Myocyte (in vitro differentiated cells): ENCODE measurements at regions not wholly inside any gene's neighbourhood (a gene's known extent, or its start where the extent isn't known, plus 50 kb on each side); places are given as distances from the start of the nearest gene placed in this dataset.

Experiments
- DNase-seq: peaks from one replicate; pipeline ENCODE4 v3.0.0-alpha.2; 2012; ENCODE audit warnings: low read depth

DNA sequence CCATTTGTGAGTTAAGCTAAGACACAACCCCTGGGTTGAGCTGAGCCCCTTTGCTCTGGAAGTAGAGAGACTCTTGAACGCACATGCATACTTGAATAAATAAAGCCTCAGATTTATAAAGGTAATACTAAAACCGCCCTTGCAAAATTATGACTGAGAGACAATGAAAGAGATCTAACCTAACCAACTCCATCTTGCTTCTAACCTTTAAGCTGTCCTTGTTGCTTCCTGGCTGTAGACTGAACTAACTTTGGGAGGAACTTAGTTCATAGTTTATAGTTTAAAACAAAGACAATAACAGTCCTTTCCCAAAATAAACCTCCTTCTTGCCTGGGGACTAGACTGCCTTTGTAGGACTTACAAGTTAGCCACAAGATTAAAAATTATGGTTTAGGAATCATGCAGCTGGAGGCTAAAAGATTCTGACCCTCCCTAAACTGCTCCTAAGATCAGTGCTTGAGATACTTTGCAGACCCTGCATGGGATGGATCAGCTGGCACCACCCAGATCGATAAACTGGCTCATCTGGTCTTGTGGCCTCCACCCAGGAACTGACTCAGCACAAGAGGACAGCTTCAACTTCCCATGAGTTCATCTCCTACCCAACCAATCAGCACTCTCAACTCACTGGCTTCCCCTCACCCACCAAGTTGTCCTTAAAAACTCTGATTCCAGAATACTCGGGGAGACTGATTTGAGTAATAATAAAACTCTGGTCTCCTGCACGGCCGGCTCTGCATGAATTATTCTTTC is 240.2 kb upstream of the SLC14A2 start:
- DNase-seq, result no peak

- DNase-seq, result no peak
Measured at GRCh38 chr18:45376193-45376592, 239.1 kb upstream of the SLC14A2 start.

GRCh38 chr18:45378308-45378707 is 237.0 kb upstream of the SLC14A2 start:
- DNase-seq, result no peak

- DNase-seq, result no peak
Measured at GRCh38 chr18:45378933-45379332, 236.3 kb upstream of the SLC14A2 start.

- no peak for DNase-seq
Measured at GRCh38 chr18:45379903-45380302, 235.4 kb upstream of the SLC14A2 start.

DNA sequence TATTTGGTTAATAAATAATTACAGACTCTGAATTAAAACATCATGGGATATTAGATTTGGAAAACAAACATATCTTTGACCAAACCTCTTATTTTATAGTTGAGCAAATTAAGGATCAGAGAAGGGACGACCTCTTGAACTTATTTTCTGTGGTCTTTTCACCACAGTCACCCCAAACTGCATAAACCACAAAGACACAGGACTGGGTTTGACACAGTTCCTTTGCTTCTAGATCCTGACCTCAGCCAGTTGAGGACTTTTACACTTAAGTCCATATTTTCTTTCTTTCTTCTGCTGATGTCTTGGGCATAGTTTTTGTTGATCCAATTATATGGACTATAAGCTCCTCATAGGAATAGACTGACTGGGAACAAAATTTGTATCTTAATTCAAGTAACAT is 234.0 kb upstream of the SLC14A2 start:
- no peak for DNase-seq

GRCh38 chr18:45383228-45383627 is 232.0 kb upstream of the SLC14A2 start:
- no peak for DNase-seq

DNA sequence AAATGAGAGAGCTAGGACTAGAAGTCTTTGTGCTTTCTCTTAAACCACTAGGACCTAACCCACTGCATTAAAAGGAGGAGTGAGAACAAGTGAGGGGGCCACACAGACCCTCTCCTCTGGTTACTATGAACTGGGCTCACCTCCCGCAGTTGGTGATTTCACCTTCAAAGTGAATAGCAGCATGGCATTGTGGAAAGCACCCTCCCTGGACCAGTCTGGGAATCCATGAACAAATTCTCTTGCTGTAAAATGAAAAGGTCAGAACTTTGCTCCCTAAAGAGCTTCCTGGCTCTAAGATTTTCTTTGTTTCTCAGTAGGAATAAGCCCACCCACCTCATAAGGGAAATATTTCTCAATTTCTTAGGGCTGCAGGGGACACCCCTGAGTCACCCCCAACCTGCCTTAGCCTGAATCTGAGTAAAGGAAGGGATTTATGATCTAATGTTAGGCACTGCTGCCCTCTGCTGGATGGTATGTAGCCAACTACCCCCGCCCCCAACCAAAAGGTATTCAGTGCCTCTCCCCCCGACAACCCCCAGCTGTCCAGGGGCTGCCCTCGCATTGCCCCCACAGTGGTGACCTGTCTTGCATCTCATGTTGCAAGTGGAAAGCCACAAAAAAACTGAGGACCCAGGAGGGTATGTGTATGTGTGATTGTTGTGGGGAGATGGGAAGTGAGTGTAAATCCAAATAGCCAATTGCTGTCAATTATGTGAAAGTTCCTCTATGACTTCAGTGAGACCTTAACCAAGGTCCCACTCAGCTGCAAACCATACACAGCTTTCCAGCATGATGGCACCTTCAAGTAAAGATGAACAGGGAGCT is 230.9 kb upstream of the SLC14A2 start:
- DNase-seq, result peak; percentile 67

GRCh38 chr18:45384962-45385315 is 230.3 kb upstream of the SLC14A2 start:
- DNase-seq, result no peak

GRCh38 chr18:45386041-45386655 is 229.1 kb upstream of the SLC14A2 start:
- DNase-seq, result peak; percentile 15

DNA sequence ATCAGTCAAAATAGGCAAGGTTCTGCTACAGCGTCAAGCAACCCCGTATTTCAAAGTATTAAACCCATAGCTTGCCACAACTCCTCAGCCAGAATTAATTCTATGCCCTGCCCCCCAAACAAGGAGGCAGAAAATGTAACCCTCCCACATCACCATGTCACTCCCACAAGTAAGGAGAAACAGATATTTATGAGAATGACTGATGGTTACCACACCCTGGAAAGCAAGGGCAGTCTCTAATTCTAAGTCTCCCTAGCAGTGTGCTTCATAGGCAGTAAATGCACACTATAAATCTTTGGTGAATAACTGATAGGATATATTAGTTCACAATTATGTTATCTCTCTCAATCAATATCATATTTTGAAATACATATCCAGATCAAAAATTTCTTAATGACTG is 228.0 kb upstream of the SLC14A2 start:
- no peak for DNase-seq

- no peak for DNase-seq
Measured at GRCh38 chr18:45398448-45398847, 216.8 kb upstream of the SLC14A2 start.

DNA sequence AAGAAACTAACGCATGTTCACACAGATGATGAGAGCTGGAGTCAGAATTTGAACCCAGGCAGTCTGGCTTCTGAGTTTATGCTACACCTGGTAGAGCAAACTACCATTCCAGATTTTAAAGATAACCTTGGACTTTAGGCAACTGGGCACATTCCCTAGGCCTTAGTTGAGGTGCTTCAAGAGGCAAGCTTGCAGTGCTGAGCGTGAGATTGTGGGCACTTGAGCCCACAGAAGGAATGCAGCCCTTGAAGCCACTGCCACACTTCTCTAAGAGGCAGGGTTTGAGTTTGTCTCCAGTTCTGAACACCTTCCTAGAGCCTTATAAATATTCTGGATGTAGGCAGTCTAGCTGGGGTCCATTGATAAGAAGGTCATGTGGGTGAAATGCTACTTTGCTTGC is 216.1 kb upstream of the SLC14A2 start:
- DNase-seq, result peak; percentile 69

- DNase-seq, result peak; percentile 58
Measured at GRCh38 chr18:45399643-45400042, 215.6 kb upstream of the SLC14A2 start.

DNA sequence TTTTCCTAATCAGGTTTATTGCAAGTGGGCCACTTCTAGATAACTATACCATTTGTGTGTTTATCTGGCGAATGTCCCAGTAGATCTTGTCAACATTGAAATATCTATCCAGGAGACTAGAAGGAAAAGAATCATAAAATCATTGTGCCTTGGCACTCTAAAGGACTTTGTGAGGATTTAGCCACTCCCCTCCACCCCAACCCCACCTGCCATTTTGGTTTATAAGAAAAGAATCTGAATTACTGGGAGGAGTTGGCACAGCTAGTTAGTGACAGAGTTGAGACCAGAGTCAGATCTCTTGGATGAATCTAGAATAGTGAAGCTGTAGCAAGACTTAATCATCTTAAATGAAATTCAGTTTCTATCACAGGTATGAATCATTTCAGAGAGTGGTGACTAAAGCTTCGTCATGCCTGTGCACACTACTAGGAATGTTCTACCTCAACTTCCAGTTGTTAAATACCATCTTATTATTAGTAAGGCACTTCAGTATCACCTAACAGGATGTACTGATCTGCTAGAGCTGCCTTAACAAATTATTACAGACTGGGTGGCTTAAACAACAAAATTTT is 212.7 kb upstream of the SLC14A2 start:
- no peak for DNase-seq

DNA sequence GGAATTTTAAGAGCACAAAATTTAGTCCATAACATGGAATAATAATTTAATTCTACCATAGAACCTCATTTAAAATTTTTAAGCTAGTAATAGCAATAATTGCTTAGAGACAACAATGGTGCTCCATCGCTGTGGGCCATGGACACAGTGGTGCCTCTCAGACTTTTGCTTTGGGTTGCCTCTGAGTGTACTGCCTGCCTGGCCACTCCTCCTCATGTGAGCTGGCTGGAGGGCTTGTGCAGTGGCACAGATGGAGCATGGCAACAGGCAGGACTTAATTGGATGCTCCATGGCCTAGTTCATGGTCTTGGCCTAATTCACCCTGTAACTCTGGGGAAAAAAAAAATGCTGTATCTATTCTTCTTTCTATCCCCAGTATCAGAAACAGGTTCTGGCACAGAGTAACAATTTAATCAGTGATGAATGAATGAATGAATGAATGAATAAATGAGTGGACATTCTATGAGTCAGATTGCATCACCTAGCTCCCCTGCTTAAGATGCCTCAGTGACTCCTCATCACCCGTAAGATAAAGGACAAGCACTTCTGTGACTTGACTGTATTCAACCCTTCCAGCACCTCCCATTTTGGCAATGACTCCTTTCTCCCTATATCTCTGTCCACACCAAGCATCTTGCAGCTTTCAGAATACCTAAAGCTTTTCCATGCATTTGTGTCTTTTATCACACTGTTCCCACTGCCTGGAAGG is 211.8 kb upstream of the SLC14A2 start:
- no peak for DNase-seq

- no peak for DNase-seq
Measured at GRCh38 chr18:45408218-45408617, 207.1 kb upstream of the SLC14A2 start.

GRCh38 chr18:45409971-45410370 is 205.3 kb upstream of the SLC14A2 start:
- DNase-seq, result no peak

DNA sequence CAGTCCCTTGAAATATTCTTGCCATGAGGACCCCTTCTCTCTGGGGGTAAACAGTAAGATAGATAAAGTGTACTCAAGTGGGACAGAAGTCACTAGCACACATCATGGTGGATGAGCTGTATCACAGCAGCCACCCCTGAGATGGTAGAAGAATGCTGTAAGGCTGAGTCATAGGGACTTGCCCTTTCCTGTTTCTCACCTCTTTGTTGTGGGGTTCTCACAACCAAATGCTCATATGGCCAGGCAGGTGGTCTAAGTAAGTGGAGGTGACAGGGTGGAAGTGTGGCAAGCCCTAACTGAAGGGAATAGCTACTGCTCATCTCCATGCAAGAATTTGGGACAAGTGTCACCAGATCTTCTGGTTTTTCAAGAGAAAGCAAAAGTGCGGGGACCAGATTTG is 202.7 kb upstream of the SLC14A2 start:
- DNase-seq, result no peak

DNA sequence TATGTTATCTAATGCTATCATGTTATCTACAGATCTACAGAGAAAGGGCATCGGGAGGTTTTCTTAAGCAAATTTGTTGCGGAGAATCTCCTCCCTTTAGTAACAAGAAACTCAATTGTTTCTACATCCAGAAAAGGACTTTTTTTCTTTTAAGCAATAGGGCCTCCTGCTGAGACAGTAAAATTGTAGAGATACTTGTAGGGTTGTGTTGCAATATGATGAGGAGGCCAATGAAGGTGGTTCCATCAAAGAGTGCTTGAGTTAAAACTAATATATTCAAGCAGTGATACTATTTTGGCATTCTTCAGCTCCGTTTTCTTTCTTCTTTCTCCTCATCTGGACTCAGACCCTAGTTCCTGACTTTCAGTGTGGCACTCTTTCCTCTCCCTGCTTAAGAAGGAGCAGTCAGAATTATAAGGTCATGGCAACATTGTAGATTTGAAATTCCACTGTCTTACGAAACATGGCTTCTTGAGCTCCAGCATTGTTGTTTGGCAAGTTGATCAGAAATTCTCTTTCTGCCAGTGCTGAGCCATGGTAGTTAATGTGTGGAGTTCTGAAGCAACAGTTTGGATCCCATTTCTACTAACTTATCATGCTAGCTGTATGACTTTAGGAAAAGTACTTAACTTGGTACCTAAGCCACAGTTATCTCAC is 202.0 kb upstream of the SLC14A2 start:
- no peak for DNase-seq

- DNase-seq, result no peak
Measured at GRCh38 chr18:45415614-45416013, 199.7 kb upstream of the SLC14A2 start.
